ENCODE measurements at regions not wholly inside any gene's neighbourhood (a gene's known extent, or its start where the extent isn't known, plus 50 kb on each side); places are given as distances from the start of the nearest gene placed in this dataset.

DNA sequence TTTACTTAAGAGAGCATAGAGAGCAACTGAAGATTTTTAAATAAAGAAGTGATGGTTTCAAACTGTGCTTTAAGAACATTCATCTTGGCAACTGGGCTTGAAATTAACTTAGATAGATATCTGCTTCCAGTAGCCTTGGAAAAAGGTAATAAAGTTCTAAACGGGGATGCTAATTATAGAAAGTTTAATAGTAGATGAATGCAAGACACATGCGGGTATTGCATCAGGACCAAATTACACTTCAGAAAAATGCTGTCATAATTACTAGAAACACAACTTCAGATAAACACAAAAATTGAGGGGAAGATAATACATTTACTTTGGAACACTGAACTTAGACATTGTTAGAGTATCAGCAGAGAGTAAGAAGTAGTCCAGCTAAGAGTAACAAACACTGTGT lies 227.7 kb upstream of the SNX2 start:
- no peak overlapping the region for H3K4me2 ChIP-seq (ENCODE audit: low read length)
- no peaks in the 10 kb centered on the region for H4K20me1 ChIP-seq (ENCODE audit: insufficient read depth)
- H2AFZ ChIP-seq (ENCODE audit: low read depth, low read length), result no peak overlapping the region
- H3K4me3 ChIP-seq (ENCODE audit: low read length), result no peak overlapping the region
- no peaks in the 10 kb centered on the region for H3K36me3 ChIP-seq (ENCODE audit: insufficient read depth, low read length)
- no peaks in the 10 kb centered on the region for H3K9me3 ChIP-seq (ENCODE audit: low read length)
- H3K9me2 ChIP-seq (ENCODE audit: insufficient read depth, low read length), result no peaks in the 10 kb centered on the region
- H3K27ac ChIP-seq (ENCODE audit: low read length), result no peak overlapping the region
- H3K9ac ChIP-seq (ENCODE audit: low read length), result no peak overlapping the region
- TF ChIP-seq POLR2AphosphoS5 (IDR thresholded peaks at IDR 0.05), result no peak
- TF ChIP-seq EZH2 (IDR thresholded peaks at IDR 0.05; ENCODE audit: borderline replicate concordance, insufficient read depth, low read length, poor library complexity, severe bottlenecking), result no peak
- TF ChIP-seq, protein P1, sequence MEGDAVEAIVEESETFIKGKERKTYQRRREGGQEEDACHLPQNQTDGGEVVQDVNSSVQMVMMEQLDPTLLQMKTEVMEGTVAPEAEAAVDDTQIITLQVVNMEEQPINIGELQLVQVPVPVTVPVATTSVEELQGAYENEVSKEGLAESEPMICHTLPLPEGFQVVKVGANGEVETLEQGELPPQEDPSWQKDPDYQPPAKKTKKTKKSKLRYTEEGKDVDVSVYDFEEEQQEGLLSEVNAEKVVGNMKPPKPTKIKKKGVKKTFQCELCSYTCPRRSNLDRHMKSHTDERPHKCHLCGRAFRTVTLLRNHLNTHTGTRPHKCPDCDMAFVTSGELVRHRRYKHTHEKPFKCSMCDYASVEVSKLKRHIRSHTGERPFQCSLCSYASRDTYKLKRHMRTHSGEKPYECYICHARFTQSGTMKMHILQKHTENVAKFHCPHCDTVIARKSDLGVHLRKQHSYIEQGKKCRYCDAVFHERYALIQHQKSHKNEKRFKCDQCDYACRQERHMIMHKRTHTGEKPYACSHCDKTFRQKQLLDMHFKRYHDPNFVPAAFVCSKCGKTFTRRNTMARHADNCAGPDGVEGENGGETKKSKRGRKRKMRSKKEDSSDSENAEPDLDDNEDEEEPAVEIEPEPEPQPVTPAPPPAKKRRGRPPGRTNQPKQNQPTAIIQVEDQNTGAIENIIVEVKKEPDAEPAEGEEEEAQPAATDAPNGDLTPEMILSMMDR (IDR thresholded peaks at IDR 0.05; ENCODE audit: poor library complexity, severe bottlenecking), result no peak
- TF ChIP-seq MXI1 (conservative IDR thresholded peaks at IDR 0.05; ENCODE audit: poor library complexity, severe bottlenecking), result no peak
- TF ChIP-seq EP300 (conservative IDR thresholded peaks at IDR 0.05; ENCODE audit: poor library complexity, severe bottlenecking), result no peak
- H3K79me2 ChIP-seq (replicated peaks; ENCODE audit: insufficient read depth, low read length), result no peaks in the 10 kb centered on the region
- no peaks in the 10 kb centered on the region for H3F3A ChIP-seq (ENCODE audit: insufficient read depth, low read length, poor library complexity, severe bottlenecking)
- H3K27me3 ChIP-seq (ENCODE audit: insufficient read depth, low read depth, low read length), result no peaks in the 10 kb centered on the region

DNA sequence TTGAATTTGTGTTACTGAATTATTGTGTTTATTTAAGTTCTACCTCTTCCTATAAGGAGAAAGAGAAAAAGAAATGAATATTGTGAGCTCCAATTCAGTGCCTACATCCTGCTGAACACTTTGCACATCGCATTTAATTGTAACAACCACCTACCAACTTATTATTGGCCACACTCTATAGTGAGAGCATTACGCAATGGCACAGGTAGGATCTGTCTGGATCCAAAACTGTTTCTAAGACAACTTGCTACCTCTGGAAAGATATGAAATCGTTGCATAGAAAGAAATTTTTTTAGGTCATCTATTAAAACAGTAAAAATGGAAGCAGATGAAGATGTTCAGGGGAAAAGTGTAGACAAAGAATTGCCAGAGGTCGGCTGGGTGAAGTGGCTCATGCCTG lies 227.2 kb upstream of the SNX2 start:
- H3K4me3 ChIP-seq (ENCODE audit: low read length), result no peak overlapping the region
- H4K20me1 ChIP-seq (ENCODE audit: insufficient read depth), result no peaks in the 10 kb centered on the region
- no peak overlapping the region for H2AFZ ChIP-seq (ENCODE audit: low read depth, low read length)
- H3K4me2 ChIP-seq (ENCODE audit: low read length), result no peak overlapping the region
- no peaks in the 10 kb centered on the region for H3K79me2 ChIP-seq (replicated peaks; ENCODE audit: insufficient read depth, low read length)
- no peaks in the 10 kb centered on the region for H3K9me3 ChIP-seq (ENCODE audit: low read length)
- TF ChIP-seq SMC3 (conservative IDR thresholded peaks at IDR 0.05; ENCODE audit: poor library complexity), result no peak
- TF ChIP-seq REST (IDR thresholded peaks at IDR 0.05; ENCODE audit: borderline replicate concordance), result no peak
- TF ChIP-seq TAF1 (IDR thresholded peaks at IDR 0.05; ENCODE audit: low read depth), result no peak
- no peak for TF ChIP-seq RAD21 (conservative IDR thresholded peaks at IDR 0.05)
- no peak for TF ChIP-seq POLR2AphosphoS5 (IDR thresholded peaks at IDR 0.05)
- TF ChIP-seq MXI1 (conservative IDR thresholded peaks at IDR 0.05; ENCODE audit: poor library complexity, severe bottlenecking), result no peak
- no peak for TF ChIP-seq EP300 (conservative IDR thresholded peaks at IDR 0.05; ENCODE audit: poor library complexity, severe bottlenecking)
- TF ChIP-seq, protein P1 (IDR thresholded peaks at IDR 0.05; ENCODE audit: poor library complexity, severe bottlenecking), result no peak
- no peaks in the 10 kb centered on the region for H3F3A ChIP-seq (ENCODE audit: insufficient read depth, low read length, poor library complexity, severe bottlenecking)
- H3K27ac ChIP-seq (ENCODE audit: low read length), result no peak overlapping the region
- H3K27me3 ChIP-seq (ENCODE audit: insufficient read depth, low read depth, low read length), result no peaks in the 10 kb centered on the region
- no peaks in the 10 kb centered on the region for H3K36me3 ChIP-seq (ENCODE audit: insufficient read depth, low read length)
- no peaks in the 10 kb centered on the region for H3K9me2 ChIP-seq (ENCODE audit: insufficient read depth, low read length)
- no peak overlapping the region for H3K9ac ChIP-seq (ENCODE audit: low read length)

All from neural cell (in vitro differentiated cells).